Activated CD4-positive, CD25-positive, alpha-beta regulatory T cell (primary cell): ENCODE measurements at regions not wholly inside any gene's neighbourhood (a gene's known extent, or its start where the extent isn't known, plus 50 kb on each side); places are given as distances from the start of the nearest gene placed in this dataset.

Experiments
- DNase-seq, 4 experiments: peaks; one replicate each; lab custom pipeline; 2025; lab: John Stamatoyannopoulos, UW

DNA sequence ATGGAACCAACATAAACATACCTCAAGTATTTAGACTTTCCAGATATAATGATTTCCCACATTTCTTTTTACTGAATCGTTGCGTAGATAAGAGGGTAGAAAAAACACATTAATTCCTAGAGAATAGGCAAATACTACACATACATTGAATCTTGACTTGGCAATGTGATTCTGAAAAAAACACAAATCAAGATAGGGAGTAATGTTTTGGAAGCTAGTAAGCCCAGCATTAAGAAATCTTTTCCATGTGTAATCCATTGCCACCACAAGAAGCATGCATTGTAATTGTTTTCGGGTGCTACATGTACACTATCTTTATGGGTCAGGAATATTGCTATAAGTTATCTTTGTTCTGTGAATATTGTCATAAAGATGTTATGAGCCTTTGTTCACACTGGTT is 269.8 kb upstream of the PDGFD start:
- DNase-seq: no peak

DNA sequence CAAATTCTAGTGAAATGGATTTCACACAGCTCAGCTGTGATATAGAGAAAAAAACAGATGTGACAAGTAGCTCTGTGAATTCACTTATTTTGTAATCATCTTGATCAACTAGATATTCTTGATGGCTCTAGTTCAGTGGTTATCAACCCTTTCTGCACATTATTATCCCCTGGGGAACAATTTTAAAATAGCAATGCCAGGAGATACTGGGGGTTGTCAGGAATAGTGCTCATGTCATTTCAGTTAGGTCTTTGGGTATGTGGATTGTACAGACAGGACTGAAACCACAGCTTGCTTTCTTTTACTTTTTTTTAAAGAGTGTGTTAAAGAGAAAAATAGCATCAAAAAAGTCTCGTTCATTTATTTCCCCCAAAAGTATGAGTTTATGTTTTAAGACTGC is 269.0 kb upstream of the PDGFD start:
- DNase-seq: no peak

DNA sequence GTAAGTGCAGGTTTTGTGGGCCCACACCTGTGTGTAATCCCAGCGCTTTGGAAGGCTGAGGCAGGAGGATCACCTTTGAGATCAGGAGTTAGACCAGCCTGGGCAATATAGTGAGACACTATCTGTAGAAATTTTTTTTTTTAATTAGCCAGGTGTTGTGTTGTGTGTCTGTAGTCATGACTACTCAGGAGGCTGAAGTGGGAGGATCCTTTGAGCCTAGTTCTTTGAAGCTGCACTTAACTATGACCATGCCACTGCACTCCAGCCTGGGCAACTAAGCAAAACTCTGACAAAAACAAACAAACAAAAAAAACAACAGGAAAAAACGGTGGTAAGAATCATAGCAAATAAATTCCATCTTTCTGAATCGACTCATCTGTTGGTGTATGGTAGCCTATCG is 268.6 kb upstream of the PDGFD start:
- no peak for DNase-seq

DNA sequence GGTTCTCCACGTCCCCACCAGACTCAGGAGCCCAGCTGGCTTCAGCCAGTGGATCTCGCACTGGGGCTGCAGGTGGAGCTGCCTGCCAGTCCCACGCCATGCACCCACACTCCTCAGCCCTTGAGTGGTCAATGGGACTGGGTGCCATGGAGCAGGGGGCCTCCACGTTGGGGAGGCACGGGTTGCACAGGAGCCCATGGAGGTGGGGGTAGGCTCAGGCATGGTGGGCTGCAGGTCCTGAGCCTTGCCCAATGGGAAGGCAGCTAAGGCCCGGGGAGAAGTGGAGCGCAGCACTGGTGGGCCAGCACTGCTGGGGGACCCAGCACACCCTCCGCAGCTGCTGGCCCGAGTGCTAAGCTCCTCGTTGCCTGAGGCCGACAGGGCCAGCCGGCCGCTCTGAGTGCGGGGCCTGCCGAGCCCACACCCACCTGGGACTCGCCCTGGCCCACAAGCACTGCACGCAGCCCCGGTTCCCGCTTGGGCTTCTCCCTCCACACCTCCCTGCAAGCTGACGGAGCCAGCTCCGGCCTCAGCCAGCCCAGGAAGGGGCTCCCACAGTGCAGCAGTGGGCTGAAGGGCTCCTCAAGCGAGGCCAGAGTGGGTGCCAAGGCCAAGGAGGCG is 258.5 kb upstream of the PDGFD start:
- DNase-seq: no peak

DNA sequence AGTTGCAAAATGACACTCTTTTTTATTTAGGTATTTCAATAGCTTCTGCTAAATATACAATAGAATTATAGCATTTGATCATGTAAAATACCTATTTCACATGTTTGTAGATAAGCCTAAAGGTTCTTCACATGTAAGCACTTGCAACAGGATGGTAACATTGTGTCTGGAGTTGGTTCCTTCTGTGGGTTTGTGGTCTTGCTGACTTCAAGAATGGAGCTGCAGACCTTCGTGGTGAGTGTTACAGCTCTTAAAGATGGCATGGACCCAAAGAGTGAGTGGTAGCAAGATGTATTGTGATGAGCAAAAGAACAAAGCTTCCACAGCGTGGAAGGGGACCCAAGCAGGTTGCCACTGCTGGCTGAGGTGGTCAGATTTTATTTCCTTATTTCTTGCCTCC is 246.4 kb upstream of the PDGFD start:
- DNase-seq: no peak

DNA sequence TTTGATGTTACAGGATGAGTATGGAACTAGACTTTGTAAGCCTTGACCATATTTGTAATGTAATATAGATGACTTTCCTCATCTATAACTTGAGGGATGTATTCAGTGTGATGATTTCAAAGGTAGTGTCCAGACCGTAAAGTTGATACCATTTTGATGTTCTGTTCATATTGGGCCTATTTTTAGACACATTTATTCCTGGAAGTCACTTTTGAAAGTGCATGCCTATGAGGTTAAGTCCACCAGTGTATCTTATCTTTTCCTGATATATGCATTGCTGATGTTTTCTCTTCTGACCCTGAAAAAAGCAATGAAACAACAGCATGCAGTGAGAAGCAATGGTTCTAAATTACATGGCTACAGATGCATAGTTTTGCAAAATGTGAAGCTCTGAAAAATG is 244.7 kb upstream of the PDGFD start:
- no peak for DNase-seq

DNA sequence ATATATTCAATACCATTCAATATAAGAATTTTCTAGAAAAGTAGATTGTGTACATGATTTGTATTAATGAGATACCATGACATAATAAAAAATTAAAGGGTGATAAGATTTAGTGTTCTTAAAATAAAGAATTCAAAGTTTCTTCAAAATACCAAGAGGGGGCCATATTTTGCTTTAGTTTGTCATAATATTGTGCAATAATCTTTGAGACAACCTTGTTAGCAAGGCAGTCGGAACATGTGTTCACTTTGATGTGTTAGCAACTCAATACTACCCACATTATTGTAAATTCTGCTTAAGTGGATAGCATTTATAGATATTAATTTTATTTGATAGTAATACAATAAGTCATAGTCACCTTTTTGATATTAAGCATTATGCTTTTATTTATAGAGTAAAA is 241.3 kb upstream of the PDGFD start:
- no peak for DNase-seq

DNA sequence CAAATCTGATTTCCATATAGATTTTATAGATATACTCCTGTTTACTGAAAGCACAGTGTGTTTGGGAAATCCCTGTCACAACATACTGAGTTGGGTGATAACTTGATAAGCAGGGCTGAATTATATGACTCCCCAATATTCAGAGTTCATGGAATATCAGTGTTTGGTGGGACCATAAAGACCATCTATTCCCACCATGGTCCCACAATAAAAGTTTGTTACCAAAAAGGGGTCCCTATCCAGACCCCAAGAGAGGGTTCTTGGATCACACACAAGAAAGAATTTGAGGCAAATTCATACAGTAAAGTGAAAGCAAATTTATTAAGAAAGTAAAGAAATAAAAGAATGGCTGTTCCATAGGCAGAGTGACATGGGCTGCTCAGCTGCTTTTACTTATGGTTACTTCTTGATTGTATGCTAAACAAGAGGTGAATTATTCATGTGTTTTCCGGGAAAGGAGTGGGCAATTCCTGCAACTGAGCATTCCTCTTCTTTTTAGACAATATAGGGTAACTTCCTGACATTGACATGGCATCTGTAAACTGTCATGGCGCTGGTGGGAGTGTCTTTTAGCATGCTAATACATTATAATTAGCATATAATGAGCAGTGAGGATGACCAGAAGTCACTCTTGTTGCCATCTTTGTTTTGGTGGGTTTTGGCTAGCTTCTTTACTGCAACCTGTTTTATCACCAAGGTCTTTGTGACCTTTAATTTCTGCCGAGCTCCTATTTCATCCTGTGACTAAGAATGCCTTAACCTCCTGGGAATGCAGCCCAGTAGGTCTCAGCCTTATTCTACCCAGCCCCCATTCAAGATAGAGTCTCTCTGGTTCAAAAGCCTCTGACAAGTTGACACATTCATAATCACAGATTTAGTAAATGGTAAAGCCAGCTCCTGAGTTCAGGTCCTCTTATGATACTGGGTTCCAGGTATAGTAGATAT is 240.6 kb upstream of the PDGFD start:
- no peak for DNase-seq

DNA sequence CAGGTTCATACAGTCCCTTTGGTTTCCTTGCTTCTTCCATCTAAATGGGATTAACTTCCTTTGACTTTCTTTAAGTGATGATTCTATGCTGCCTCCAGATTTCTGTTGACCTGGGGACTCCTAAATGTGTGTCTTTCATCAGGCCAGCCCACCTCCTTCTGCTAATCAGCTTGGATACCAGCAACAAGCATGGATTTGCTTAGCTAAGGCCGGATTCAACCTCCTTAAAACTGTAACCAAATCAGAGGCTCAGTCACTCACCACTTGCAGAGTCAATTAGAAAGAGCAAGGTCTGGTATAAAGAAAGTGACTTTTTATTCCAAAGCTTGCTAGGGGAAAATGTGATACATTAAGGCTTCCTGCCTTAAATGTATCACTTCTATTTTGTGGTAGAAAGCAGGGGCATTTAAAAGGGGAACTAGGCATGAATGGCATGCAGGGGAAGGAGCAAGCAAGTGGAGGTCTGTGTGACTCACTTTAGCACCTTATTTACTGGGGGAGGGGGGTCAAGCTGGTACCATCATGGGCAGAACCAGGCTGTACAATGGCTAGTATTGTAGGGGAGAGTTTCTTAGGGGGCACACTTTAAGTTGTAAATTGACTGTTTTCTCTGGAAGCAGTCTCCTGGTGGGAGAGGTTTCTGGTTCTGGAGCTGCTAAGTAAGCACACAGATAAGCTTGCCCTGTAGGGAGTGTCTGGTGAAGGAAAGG is 239.0 kb upstream of the PDGFD start:
- DNase-seq: no peak

DNA sequence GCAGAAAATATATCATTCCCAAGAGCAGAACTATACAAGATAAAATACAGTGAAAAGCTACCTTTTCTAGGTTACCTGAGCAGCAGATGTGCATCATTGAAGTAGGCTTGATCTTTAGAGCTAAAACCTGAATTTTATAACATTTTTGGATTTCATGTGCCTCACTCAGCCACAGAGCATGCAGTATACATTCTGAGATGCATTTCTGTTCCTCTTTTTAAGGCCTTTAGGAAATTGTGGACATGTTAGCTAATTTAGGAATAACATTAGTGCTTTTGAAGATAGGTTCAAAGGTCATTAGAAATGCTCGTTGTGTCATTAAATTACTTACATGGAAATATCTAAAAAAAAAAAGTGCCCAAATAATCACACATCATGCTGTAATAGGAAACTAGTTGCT is 230.6 kb upstream of the PDGFD start:
- no peak for DNase-seq

DNA sequence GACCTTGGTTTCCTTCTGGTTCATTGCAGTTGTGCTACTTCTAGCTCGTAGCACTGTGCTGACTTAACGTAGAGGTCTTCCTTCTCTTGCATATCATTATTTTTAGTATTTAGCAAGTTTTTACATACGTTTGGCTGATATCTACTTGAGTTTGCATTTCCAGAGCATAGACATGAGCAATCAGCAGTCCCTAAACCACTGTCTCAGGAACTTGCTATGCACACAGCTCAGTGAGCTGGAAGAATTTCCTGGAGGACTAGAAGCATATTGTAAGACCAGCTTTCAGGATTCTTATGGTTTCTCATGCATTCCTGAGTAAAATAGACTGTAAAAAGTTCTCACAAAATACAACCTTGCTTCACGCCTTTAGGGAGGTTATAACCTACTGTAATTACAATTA is 226.7 kb upstream of the PDGFD start:
- DNase-seq: no peak

DNA sequence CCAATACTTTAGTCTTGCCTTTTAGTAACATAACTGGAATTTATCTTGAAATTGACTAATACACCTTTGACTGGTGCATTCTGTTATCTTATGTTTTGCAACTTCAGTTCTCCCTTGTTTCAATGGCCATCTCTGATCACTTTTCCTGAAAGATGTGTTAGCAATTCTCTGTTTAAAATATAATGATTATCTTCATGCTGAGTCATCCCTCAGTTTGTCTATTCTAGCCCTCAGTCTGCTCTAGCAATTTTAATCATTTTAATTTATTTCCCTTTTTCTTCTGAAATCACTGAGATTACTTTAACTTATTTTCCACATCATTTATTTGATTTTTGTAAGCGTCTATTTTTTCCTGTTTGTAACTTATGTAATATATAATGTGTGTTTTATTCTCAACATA is 221.9 kb upstream of the PDGFD start:
- DNase-seq: no peak

DNA sequence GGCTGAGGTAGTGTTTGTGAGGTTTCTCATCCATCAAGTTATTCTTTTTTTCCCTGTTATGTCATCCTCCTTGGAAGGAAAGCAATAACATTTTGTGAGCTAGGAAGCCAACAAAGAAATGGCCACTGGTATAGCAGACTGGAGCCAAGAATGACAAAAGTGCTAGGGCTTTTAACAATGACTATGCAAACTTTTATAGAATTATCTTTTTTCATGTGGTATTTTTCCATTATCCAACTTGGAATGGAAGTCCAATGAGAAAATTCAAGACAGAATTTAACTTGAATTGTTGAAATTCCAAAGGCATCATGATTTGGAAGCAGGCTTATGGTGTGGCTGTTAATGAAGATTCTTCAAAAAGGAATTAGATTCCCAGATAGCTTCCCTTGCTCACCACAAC is 216.4 kb upstream of the PDGFD start:
- no peak for DNase-seq

DNA sequence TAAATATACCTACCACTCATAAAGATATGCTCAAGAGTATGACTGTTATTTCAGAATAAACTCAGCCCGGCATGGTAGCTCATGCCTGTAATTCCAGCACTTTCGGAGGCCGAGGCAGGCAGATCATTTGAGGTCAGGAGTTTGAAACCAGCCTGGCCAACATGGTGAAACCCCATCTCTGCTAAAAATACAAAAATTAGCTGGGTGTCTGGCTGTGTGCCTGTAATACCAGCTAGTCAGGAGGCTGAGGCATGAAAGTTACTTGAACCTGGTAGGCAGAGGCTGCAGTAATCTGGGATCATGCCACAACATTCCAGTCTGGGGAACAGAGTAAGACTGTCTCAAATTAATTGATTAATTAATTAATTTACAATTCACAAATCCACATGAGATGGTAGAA is 208.2 kb upstream of the PDGFD start:
- no peak for DNase-seq

DNA sequence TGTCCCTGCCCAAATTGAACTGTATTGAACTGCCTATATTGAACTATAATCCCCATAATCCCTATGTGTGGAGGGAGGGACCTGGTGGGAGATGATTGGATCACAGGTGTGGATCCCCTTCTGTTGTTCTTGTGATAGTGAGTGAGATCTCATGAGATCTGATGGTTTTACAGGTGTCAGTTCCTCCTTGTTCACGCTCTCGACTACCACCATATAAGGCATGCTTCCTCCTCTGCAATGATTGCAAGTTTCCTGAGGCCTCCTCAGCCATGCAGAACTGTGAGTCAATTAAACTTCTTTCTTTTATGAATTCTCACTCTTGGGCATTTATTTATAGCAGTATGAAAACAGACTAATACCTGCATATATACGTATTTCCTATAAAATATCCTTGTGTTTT is 206.5 kb upstream of the PDGFD start:
- DNase-seq: no peak

DNA sequence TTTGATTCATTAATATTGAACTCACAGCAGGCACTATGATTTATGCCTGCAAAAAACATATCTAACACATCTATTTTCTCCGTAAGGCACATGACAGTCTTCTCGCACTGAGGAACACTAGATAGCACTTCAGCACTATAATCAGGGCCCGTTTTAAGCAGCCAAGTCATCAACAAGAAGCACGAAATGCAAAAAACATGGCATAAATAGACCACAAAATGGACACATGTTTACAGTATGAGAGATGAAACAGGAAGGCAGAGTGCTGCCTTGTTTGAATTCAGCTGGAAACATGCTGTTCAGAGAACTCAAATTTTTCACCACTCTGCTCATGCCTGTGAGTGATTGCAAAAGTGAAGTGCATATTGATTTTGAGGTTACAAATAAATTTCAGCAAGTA is 205.8 kb upstream of the PDGFD start:
- no peak for DNase-seq

DNA sequence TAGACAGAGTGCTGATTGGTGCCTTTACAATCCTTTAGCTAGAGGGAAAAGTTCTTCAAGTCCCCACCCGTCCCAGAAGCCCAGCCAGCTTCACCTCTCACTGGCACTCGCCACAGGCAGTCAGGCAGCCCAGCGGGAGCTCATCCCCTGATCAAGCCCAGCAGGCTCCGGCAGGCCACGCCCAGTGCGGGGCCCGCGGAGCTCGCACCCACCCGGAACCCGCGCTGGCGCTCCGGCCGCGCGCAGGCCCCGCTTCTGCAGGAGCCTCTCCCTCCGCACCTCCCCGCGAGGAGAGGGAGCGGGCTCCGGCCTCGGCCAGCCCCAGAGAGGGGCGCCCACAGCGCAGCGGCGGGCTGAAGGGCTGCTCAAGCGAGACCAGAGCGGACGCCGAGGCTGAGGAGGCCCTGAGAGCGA is 202.4 kb upstream of the PDGFD start:
- DNase-seq: no peak

DNA sequence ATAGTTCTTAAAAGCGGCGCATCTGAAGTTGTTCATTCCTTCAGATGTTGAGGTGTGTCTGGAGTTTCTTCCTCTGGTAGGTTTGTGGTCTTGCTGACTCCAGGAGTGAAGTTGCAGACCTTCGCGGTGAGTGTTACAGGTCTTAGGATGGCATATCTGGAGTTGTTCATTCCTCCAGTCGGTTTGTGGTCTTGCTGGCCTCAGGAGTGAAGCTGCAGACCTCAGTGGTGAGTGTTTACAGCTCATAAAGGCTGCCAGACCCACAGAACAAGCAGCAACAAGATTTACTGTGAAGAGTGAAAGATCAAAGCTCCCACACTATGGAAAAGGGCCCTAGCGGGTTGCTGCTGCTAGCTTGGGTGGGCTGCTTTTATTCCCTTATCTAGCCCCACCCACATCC is 201.7 kb upstream of the PDGFD start:
- DNase-seq: no peak

DNA sequence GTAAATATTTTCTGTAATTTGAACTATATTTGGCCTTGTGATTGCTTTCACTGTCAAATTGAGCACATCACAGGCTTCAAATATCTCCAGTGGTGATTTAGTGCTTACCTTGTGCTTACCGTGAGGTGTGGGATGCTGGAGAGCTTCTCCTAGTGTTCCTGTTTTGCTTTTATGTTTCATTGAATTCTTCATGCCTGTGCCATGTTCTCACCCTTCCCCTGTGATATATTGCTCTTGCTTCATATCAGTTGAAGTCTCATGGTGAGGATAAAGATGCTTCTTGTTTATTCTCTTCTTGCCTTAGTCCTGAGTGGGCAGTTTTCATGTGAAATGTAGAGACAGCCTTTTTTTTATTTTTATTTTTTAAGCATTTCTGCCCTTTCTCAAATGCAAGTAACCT is 198.0 kb upstream of the PDGFD start:
- DNase-seq: no peak

DNA sequence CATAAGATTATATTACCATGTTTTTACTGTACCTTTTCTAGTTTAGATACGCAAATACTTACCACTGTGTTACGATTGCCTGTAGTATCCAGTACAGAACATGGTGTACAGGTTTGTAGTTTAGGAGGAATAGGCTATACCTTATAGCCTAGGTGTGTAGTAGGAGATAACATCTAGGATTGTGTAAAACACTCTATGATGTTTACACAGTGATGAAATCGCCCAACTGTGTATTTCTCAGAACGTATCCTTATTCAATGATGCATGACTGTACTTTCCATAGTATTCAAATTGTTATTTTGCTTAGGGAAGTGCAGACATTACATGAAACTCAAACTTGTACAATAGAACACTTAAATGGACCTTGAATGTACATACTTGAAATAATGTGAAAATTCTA is 188.1 kb upstream of the PDGFD start:
- no peak for DNase-seq

DNA sequence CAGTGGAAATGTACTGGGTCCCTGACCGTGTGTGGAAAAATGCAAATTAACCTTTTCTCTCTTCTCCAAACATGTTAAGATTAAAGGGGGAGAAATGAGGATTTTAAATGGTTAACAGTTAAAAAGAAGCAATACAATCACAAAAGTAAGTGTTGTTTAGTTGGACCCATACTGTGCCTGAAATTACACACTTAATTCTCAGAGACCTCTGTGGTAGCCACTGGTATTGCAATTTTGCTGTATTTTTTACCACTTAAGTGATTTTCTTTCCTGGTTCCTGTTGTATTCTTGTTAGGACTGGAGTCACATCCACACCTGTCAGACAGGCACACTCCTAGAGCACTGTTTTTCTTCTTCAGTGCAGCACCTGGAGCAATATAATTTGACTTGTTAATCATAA is 179.6 kb upstream of the PDGFD start:
- DNase-seq: no peak

DNA sequence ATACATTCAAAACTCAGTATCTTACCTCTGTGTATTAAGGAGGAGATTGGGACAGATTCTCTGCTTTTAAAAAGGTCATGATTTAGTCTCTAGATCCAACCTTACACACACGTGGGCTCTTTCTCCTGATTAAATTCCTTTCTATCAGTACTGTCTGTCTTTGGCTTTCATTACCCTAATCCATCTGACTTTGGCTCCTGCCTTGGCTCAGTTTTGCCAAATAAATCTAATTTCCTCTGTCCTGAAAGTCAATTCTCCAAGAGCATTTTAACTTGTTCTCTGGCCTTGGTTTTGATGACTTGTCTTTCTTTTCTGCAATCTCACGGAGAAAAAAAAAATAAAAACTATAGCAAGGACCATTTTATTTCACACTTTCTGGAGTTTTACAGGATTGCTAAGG is 176.6 kb upstream of the PDGFD start:
- DNase-seq: no peak

DNA sequence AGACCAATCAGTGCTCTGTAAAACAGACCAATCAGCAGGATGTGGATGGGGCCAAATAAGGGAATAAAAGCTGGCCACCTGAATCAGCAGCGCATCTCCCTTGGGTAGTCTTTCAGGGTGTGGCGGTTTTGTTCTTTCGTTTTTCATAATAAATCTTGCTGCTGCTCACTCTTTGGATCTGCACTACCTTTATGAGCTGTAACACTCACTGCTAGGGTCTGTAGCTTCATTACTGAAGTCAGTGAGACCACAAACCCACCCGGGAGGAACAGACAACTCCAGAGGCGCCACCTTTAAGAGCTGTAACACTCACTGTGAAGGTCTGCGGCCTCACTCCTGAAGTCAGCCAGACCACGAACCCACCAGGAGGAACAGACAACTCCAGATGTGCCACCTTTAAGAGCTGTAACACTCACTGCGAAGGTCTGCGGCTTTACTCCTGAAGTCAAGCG is 175.5 kb upstream of the PDGFD start:
- DNase-seq: no peak
